Astrocyte of the cerebellum (primary cell): ENCODE measurements at regions not wholly inside any gene's neighbourhood (a gene's known extent, or its start where the extent isn't known, plus 50 kb on each side); places are given as distances from the start of the nearest gene placed in this dataset.

Source experiments
- DNase-seq: peaks from one replicate; pipeline ENCODE4 v3.0.0-alpha.2; 2011; ENCODE audit warnings: low read depth
- H3K4me3 ChIP-seq: 2 replicates; pipeline ENCODE4 v1.5.1; 2011; ENCODE audit warnings: mild to moderate bottlenecking, low read depth, low read length, moderate library complexity
- CTCF ChIP-seq: IDR thresholded peaks from 2 replicates; pipeline ENCODE4 v1.5.1; 2012; ENCODE audit warnings: low read length, low read depth, moderate library complexity, mild to moderate bottlenecking; ENCODE audit errors: missing control alignments
- in situ Hi-C: cut with HindIII; loops from 2 replicates; pipeline ENCODE4 v1.10.0; 2017; ENCODE audit warnings: low sequenced_read_pairs

GRCh38 chr14:106845286-106846087 is 1319.1 kb downstream of the TMEM121 start:
- H3K4me3 ChIP-seq: no peak overlapping the region
- DNase-seq: no peak
- no peak for TF ChIP-seq CTCF
- in situ Hi-C loops: no loop called here

DNA sequence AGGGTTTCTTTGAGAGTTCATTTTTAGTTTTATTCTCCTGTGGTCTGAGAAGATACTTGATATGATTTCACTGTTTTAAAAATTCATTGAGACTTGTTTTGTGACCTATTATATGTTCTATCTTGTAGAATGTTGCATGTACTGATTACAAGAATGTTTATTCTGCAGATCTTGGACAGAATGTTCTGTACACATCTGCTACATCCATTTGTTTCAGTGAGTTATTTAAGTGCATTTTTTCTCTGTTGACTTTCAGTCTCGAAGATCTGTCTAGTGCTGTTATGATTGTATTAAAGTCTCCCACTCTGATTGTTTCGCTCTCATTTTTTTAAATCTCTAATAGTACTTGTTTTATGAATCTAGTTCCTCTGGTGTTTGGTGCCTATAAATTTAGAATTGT is 1319.8 kb downstream of the TMEM121 start:
- no peak overlapping the region for H3K4me3 ChIP-seq
- in situ Hi-C loops: no loop called here
- no peak for TF ChIP-seq CTCF
- DNase-seq: no peak

GRCh38 chr14:106848330-106849121 is 1322.1 kb downstream of the TMEM121 start:
- H3K4me3 ChIP-seq: no peak overlapping the region
- in situ Hi-C loops: no loop called here
- no peak for DNase-seq
- no peak for TF ChIP-seq CTCF

- DNase-seq: no peak
- in situ Hi-C loops: no loop called here
- no peak for TF ChIP-seq CTCF
- no peak overlapping the region for H3K4me3 ChIP-seq
These were observed 1324.8 kb downstream of the TMEM121 start for GRCh38 chr14:106850913-106851825.

DNA sequence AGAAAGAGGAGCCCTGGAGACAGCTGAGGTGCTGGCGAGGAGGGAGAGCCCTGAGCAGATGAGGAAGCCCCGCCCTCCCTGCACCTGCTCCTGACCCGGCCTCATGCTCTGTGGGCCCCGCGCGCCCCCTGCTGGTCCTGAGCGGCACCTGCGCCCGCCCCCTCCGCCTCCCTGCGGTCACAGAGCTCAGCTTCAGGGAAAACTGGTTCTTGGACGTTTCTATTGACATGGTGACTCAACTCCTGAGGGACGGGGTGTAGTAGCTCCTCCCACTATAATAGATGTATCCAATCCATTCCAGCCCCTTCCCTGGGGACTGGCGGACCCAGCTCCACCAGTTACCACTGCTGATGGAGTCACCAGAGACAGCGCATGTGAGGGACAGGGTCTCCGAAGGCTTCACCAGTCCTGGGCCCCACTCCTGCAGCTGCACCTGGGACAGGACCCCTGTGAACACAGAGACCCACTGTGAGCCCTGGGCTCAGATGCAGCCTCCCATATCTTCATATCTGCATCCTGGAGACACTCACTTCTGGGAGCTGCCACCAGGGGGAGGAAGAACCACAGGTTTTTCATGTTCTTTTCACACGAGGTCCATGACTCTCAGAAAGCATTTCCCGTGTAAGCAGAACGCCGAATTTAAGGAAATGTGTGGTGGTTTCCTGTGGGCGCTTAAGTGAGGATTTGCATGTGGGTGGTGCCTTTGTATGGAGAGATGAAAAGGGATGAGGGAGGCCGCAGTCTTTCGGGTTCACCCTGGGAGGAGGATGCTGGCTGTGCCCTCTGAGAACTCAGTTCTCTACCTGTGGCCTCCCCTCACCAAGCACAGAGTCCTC is 1346.4 kb downstream of the TMEM121 start:
- no peak for TF ChIP-seq CTCF
- no peak overlapping the region for H3K4me3 ChIP-seq
- in situ Hi-C loops: no loop called here
- DNase-seq: no peak
